ENCODE measurements at regions not wholly inside any gene's neighbourhood (a gene's known extent, or its start where the extent isn't known, plus 50 kb on each side); places are given as distances from the start of the nearest gene placed in this dataset.

GRCh38 chr3:74426571-74426970 is 187.9 kb downstream of the CNTN3 start:
- TF ChIP-seq, protein P1, sequence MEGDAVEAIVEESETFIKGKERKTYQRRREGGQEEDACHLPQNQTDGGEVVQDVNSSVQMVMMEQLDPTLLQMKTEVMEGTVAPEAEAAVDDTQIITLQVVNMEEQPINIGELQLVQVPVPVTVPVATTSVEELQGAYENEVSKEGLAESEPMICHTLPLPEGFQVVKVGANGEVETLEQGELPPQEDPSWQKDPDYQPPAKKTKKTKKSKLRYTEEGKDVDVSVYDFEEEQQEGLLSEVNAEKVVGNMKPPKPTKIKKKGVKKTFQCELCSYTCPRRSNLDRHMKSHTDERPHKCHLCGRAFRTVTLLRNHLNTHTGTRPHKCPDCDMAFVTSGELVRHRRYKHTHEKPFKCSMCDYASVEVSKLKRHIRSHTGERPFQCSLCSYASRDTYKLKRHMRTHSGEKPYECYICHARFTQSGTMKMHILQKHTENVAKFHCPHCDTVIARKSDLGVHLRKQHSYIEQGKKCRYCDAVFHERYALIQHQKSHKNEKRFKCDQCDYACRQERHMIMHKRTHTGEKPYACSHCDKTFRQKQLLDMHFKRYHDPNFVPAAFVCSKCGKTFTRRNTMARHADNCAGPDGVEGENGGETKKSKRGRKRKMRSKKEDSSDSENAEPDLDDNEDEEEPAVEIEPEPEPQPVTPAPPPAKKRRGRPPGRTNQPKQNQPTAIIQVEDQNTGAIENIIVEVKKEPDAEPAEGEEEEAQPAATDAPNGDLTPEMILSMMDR (IDR thresholded peaks at IDR 0.05; ENCODE audit: low read depth, low read length, poor library complexity, severe bottlenecking), result no peak
- no peak for TF ChIP-seq EZH2phosphoT487 (IDR thresholded peaks at IDR 0.05; ENCODE audit: borderline replicate concordance, low read length)
